ENCODE measurements at regions not wholly inside any gene's neighbourhood (a gene's known extent, or its start where the extent isn't known, plus 50 kb on each side); places are given as distances from the start of the nearest gene placed in this dataset.

DNA sequence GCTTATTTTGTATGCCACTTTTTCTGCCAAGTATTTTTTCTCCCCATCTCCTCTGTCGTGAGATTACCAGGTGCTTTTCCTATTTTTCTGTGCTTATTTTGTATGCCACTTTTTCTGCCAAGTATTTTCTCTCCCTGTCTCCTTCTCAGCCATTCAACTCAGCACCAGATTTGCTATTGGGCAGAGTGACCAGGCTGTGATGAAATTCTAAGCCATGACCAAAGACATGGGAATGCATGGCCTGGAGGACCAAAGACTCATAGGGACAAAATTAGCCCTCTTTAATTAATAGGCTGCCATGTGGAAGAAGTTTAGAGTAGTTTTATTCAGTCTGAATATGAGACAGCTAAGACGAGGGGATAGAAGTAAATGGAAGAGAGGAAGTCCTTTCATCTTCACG lies 257.4 kb downstream of the SQOR start:
- TF ChIP-seq, protein P1, sequence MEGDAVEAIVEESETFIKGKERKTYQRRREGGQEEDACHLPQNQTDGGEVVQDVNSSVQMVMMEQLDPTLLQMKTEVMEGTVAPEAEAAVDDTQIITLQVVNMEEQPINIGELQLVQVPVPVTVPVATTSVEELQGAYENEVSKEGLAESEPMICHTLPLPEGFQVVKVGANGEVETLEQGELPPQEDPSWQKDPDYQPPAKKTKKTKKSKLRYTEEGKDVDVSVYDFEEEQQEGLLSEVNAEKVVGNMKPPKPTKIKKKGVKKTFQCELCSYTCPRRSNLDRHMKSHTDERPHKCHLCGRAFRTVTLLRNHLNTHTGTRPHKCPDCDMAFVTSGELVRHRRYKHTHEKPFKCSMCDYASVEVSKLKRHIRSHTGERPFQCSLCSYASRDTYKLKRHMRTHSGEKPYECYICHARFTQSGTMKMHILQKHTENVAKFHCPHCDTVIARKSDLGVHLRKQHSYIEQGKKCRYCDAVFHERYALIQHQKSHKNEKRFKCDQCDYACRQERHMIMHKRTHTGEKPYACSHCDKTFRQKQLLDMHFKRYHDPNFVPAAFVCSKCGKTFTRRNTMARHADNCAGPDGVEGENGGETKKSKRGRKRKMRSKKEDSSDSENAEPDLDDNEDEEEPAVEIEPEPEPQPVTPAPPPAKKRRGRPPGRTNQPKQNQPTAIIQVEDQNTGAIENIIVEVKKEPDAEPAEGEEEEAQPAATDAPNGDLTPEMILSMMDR (conservative IDR thresholded peaks at IDR 0.05; ENCODE audit: low read depth, low read length), result no peak
- no peak for TF ChIP-seq EZH2 (IDR thresholded peaks at IDR 0.05; ENCODE audit: borderline replicate concordance, low read depth, low read length, poor library complexity, severe bottlenecking)
